PC-3 (cell line): ENCODE measurements at regions not wholly inside any gene's neighbourhood (a gene's known extent, or its start where the extent isn't known, plus 50 kb on each side); places are given as distances from the start of the nearest gene placed in this dataset.

Experiments
- CTCF ChIP-seq: fragments of 300-600 bp; sonication (generic); conservative IDR thresholded peaks from 2 replicates; pipeline ENCODE4 v1.5.1; 2017; ENCODE audit warnings: antibody characterized with exemption, low read depth, mild to moderate bottlenecking, low read length
- EZH2 ChIP-seq: fragments of 300-600 bp; sonication (generic); IDR thresholded peaks from one replicate; pipeline ENCODE4 v1.6.1; 2017; ENCODE audit warnings: antibody characterized with exemption, mild to moderate bottlenecking, low read length; ENCODE audit not compliant: unreplicated experiment
- EZH2phosphoT487 ChIP-seq: fragments of 300-600 bp; sonication (generic); IDR thresholded peaks from 2 replicates; pipeline ENCODE4 v1.6.1; 2018; ENCODE audit warnings: mild to moderate bottlenecking, antibody characterized with exemption, low read length, borderline replicate concordance

- TF ChIP-seq EZH2 (no peak), CTCF (no peak), EZH2phosphoT487 (no peak)
Observed at GRCh38 chr4:91909963-91910362, 393.8 kb upstream of the GRID2 start.
